Stimulated activated CD4-positive, alpha-beta T cell treated with anti-CD3 and anti-CD28 coated beads, Interleukin-1b, Interleukin-23, amount 100 ng/mL, for 48 hours (primary cell): ENCODE measurements at regions not wholly inside any gene's neighbourhood (a gene's known extent, or its start where the extent isn't known, plus 50 kb on each side); places are given as distances from the start of the nearest gene placed in this dataset.

ENCODE experiments used
- DNase-seq: peaks from one replicate; pipeline ENCODE4 v3.0.0-alpha.2; 2020

DNA sequence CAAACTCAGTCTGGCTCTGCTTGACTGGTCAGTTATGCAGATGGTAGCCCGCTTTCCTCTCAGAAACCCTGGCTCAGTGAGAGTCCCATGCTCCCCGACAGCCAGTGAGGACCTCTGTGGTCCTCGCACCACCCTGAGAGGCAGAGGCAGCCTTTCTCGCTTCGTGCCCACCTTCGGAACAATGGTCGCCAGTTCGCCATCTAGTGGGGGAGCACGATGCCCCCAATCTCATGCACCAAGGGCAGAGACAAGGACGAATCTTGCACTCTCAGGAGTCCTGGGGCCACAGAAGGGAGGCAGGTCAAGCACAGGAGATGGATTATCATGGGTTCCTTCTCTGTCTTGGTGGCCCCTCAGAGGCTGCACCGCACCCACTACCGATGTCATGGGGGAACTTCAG is 75.2 kb downstream of the RHCG start:
- no peak for DNase-seq

DNA sequence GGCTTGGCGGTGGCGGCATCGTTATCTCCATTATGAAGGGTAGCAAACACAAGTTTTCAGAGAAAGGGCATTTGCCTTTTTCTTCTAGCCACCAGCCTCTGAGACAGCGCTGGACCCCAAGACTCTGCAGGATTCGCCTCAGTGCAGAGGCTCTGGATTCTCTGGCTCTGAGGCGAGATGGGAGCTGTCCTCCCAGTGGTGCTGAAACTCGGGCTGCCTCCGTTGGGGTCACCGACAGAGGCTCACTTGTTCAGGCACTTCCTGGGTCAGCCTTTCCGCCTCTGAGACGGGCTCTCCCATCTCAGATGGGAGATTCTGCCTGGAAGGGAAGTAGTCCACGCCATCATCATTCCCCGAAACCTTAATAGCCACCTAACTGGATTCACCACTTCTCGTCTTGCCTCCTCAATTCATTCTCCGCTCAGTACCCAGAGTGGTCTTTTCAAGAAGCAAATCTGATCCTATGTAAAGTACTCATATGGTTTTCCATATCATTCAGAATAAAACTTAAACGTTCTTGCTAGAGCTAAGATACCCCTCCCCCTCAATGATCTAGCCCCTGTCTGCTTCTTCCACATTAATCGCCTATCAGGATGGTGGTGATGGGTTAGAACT is 76.9 kb downstream of the RHCG start:
- DNase-seq: peak; percentile 28

DNA sequence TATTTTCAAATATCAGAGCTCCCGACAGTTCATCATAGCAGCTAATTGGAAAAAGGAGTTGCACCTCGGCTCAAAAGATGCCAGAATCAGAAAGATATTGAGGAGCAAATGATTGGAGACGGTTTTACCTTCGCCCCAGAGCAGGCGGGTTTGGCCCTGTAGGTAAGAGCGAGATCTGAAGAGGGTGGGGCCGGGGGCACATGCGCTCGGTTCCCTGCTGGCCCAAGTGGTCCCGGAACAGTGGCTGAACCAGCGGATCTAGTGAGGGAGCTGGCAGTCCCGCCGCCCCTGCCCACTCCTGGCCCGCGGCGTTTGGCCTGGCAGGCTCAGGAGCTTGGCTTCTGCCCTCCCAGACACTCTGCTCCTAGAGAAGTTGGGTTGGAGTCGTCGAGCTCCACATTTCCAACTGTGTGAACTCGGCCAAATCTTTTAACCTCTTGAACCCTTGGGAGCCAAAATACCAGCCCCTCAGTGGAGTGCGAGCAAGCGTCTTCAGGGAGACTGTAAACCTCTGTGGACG is 79.1 kb downstream of the RHCG start:
- DNase-seq: no peak

DNA sequence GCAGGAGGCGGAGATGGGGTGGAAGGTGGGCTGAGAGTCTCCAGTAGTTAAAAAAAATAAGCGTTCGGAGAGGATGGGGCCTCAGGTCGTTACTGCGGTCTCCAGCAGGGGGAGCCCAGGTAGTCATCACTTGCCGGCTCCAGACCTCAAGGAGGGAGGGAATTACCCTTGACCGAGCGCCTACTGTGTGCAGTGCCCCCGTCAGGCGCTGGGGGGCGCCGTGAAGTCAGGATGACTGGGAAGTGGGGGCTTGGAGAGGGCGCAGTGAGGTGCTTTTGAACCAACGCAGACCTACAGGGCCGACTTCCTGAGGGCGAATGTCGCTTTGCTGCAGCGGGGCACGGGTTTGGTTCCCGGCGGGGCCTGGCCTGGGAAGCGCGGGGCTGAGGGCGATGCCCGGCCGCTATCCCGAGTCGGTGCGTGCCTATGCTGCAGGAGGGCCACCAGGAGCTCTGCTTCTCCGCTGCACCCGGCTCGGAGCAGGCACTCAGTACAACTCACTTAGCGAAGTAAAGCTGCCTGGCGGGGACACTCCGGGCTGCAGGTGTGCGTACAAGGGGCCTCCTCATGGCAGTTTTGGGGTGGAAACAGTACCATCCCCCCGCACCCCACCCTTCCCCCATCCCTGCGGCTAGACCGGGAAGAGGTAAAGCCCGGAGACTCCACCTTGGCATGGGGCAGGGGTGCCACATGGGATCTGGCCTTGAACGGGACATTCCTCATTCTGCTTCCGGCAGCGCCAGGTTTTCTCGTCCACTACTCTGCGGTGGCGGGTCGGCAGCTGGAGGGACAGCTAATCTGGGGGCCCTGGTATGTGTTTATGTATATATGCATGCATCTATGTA is 79.8 kb downstream of the RHCG start:
- DNase-seq: peak; percentile 84

DNA sequence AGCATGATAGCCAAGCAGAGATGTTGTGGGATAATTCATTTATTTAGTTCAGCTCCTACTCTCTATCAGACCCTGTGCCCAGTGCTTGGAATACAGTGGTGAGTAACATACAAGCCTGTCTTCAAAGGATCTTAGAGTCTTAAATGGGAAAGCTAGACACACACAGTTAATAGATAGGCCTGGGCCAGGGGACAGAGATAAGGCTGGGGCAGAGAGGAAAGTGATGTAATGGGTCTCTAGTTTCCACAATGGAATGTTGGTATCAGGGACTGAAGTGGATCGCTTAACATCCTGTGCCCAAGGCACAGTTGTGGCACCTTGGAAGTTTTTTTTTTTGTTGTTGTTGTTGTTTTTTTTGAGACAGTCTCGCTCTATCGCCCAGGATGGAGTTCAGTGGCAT is 79.9 kb upstream of the POLG start:
- no peak for DNase-seq

DNA sequence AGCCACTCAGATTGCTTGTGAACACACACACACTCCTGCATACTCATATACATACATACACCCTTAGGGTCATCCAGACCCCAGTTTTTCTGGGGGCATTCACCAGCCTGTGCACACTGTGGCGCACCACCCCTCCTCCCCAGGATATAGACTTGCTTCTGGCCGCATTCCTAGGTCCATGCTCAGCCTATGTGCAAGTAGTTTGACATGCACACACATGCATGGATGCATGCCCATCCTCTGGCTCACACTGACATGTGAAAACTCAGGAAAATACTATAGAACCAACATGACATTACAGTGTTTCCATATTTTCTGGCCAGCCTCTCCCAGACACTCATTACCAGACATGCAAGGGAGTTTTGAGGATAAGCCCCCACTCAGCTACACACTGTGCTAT is 79.3 kb upstream of the POLG start:
- no peak for DNase-seq

DNA sequence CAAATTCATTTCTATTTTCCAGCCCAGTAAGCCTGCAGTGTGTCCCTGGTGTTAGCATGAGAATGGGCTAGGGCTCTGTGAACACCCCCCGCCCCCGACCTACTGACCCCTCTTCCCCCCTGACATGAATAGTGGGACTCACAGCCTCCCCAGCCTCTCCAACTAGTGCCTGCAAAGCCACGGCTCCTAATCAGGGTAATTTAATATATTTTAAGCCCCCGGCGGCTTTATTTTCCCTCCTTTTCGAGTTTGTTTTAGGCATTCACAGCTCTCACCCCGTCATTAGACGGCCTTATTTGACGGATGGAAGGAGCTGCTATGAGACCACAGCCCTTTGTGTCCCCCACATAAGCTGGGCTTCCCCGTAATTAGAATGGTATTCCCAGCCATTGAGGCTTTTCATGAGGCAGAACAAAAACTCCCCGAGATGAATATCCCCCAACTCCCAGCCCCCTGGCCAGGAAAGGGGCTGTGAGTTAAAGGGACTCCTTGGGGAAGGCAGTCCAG is 78.3 kb upstream of the POLG start:
- no peak for DNase-seq

DNA sequence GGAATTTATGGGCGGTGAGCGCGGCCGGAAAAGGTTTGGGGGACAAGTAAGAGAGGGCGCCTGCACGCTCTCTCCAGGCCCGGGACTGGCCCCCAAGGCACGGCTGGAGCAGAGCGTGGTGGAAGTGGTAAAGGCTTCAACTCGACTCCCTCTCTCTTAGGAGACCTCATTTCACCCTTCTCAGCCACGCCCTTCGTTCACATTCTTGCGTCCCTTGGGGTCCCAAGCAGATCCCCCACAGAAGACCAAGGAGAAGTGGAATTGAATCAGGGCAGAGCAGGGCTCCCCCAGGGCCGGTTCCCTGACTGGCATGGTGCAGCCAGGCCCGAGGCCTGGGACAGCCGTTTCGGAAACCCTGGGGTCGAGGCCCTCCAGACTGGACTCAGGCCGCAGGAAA is 75.4 kb upstream of the POLG start:
- DNase-seq: no peak

DNA sequence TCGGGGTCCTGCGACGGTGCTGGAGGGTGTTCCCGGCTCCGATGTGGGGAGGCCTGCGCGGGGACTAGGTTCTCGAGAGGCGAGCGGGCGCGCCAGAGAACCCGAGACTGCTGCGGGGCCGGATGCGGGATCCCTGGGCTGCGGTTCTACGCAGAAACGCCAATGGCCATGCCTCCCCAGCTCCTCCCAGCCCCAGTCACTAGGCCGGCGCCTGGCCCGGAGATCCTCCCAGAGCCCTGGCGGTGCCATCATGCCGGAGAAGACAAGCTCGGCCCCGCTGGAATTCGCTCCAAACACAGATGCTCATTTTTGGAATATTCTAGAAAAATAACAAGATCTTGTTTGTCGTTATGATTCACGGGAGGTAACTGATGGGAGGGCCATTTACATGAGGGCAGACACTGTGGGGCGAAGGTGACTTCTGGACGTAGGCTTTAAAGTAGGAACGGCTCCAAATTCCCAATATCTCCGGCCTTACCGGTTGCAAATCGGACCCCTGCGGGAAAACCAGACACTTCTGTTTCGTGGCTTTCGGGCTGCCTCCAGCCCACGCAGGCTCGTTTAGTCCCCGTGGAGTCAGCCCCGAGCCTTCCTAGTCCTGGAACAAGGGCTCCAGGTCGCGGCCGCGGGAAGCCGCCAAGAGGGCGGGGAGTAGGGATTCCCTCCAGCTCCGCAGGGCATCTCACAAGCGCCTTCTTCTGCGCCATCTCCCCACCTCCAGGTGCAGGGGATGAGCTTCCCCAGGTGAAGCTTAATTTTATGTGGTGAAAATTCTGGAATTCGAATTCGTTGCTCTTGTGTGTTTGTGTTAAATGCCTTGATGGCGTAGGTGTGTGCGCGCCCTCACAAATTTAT is 74.8 kb upstream of the POLG start:
- no peak for DNase-seq

DNA sequence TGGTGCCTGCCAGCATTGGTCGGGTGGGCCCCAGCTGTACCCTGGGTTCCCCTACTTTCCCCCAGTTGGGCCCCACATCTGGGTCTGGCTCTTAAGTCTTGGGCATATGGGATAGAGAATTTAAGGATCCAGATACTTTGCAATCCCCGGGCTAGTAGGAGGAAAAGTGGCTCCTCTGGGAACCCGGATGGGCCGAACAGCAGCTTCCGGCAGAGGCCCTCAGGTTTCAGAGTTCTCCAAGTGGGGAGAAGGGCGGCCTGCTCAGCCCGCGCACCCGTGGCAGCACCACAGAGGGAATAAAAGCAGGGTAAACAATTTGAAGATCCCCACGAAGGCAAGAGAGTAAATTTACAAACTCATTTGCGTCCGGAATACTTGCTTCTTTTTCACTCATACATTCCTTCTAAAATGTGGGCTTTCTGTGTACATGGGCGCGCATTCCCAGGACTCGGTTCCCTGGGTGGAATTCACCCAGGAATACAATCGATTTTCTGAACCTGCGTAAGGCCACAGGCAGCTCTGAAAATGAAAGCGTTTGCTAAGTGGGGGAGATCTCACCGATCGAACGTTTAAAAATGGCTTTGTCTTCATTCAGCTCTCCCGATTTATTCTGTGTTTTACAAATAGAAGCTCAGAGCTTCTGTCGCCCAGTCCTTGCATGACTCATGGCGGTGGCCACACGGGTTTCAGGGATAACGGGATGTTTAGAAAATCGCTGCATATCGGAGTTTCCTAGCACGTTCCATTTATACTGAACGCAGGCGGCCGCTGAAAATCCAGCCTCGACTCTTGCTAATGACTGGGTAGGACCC is 74.0 kb upstream of the POLG start:
- no peak for DNase-seq

DNA sequence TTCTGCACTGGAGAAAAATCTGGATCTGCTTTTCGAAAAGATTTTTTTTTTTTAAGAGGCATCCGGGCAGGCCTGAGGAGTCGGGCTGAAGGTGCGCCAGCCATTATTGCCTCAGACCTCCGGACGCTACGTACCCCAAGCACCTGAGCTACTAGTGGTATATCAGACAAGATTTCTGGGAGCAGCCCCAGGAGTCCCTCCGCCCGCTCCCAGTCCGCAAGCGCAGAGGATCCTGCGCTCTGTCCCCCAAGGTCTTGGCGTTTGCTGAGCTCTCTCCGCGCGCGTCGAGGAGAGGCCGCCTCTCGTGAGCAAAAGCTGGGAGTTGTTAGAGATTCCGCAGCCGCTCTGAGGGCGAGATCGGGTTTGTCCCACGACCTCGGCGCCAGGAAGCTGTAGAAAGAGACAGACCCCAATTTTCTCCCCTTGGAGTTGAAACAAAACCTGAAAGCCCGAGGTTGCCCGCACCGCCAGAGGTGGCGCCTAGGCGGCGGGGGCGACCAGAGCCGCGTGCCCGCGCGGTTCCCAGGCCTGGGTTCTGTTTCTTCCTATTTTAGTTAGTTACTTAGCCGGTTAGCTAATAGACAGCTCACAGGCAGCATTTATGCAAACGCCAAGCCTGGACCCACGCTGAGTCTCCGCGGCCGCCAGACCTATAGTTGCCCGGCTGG is 72.5 kb upstream of the POLG start:
- DNase-seq: no peak

DNA sequence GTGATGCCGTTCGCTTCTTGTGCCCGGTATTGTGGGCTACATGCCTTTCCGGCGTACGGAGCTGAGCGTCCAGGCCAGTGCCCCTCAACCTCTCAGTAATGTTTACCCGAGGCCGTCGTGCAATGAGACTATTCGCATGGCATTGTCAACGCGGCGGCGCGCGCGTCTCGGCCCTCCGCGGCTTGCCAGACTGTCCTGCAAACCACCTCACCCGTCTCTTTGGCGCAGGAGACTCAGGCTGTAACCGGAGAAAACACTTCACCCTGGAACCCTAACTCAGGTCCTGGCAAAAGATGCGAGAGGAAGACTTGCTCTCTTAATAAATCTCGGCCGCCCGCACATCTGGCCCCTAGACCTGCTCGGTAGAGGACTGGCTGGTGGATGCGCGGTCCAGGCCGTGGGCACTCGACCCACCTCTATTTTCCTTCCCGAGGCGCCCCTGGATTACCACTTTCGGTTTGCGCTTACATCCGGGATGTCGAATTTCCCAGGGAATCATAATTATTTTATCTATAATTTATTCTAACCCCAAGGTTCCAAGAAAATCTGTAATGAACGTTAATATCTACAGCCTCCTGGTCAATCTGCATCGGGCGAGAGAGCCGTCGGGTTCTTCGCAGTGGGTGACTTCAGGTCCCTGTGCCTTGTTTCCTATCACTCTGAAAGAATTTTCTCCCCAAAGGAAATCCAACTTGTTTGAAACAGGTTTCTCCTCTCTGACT is 71.8 kb upstream of the POLG start:
- DNase-seq: no peak

DNA sequence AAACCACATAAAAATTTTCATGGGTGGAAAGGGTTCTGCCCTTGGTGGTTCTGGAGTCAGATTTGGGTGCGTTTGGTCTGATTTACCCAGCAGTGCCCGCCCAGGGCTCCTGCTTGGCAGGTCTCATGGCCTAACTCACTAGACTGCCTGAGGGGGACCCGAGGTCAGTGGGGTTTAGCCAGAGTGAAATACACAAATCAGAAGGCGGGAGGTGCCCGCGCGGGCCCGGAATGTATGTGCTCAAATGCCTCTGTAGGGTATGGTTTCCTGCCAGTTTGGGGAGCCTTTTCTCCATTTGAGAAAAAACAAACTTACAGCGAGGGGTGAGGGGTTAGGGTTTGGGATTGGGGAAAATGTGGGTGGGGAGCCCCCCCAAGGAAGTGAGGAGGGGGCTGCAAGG is 70.9 kb upstream of the POLG start:
- DNase-seq: no peak

DNA sequence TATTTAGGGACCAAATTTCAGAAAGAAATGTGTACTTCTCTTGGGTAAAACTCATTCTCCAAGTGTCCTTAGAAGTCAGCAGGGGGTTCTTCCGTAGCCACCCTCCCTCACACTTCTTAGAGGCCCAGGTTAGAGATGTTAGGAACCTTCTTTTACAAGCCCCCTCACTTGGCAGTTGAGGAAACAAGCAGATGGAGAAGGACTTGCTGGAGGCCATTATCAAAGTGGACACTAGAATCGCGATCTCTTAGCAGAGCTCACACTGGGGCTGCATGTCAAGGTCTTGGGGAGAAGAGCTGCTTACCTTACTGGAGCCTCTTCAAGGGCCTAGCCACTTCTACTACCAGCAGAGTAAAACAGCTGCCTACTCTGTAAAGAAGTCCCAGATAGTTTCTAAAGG is 69.4 kb upstream of the POLG start:
- DNase-seq: no peak

DNA sequence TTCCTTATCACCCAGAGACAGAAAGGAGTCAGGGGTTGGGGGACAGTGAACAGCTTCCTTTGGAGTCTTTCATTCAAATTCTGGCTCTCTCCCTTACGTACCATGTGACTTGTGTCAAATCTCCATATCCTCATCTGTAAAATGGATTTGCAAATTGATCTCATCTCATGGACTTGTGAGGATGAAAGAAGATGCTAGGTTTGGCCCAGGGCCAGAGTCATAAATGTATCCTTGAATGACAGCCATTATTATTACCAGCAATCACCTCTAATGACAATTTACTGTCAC is 67.8 kb upstream of the POLG start:
- no peak for DNase-seq

DNA sequence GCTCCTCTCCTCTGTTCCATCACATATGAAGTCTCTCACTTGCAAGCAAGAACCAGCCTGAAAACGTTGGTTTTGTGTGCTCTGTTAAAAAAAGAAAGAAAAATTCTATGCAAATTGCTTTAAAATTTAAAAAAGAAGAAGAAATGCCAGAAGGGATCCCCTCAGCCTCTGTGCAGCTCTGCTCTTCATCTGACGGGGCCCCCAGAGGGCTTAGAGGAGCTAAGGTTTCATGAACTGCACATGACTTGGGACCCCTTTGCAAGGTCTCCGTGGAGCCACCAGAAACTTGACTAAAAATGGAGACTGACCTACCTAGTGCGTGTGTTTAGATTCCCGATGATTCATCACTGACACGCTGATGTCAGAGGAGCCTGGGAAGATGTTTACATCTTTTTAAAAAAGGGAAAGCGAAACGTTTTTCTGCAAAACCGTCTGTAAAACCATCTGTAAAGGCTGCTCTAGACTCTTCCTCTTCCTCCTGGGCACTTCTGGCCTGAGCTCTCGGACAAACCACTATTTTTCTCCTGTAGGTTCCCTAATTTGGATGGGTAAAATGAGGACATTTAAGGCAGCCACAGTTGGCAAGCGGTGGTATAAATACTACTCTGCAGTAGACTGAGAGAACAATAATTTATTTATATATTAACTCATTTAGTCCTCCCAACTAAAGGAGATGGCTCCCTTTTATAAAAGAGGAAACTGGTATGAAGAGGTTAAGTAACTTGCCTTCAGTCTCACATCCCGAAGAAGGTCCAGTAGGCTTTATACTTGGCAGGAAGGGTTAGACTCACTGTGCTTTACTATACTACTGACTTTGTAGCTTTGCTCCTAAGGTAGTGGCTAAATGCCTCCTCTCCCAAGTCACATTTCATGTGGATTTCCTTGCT is 67.2 kb upstream of the POLG start:
- no peak for DNase-seq

DNA sequence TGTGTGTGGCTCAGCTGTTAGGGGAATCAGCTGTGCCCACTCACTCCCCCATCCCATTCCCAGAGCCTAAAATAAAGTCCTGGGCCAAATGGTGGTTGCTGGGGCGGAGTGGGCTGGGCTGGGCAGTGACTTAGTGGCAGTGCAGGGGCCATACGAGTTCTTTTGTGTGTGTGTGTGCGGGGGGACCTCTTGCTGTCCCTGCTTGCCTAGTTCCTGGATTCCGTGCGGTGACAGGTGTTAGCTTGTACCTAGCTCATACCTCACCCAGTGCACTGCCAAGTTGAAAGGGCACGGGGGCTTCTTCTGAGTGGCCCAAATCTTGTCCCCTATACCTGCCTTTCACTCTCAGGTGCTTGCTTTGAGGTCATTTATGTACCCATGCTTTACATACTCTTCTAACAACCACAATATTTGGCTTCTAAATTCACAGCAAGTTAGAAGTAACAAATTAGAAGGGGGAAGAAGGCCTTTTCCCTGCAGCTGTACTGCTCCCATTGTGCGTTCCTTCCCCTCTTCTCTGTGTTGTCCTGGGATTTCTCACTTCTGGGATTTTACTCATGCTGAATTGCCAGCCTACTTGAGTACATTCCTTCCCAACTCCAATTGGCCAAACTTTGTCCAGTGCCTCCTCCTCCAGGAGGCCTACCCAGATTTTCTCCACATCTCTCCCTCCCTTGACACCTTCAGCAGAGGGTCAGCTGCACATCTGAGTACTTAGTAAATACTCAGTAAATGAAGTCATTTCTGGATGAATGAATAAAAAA is 66.3 kb upstream of the POLG start:
- no peak for DNase-seq

DNA sequence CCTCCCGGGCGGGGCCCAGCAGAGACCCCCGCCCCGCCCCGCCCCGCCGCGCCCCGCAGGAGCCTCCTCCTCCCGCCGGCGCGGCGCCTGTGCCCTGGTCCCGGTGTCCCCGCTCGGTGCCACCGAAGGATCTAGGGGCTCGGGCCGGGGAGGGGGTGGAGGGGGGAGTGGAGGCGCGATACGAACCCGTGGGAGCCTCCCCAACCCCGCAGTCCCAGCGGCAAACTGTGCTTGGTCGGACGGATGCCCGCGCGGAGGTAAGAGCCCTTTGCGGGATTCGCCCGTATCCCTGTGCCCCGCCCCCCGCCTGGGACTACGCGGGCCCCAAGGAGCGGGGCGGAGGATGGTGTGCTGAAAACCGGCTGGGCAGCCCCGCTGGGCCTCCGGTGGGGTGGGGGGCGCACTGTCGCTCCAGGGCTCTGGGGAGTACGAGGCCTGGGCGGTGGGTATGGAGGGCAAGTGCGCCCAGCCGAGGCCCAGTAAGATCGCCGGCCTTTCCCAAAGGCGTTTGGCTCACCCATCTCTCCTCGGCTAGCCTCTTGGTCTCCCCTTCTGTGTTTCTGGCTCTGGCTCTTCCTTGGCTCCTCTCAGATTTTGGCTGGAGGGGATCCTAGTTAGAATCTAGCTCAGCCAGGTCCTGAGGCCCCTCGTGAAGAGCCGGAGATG is 65.6 kb upstream of the POLG start:
- no peak for DNase-seq
